ENCODE measurements at regions not wholly inside any gene's neighbourhood (a gene's known extent, or its start where the extent isn't known, plus 50 kb on each side); places are given as distances from the start of the nearest gene placed in this dataset.
"Not testable (repeated sequence)": the region's sequence is repeated elsewhere in the genome, so short reads cannot be mapped to it uniquely, and the experiment has no call there.

- no peak for DNase-seq (ENCODE audit: low spot score)
These were observed 116.6 kb upstream of the RBBP8 start for GRCh38 chr18:22816266-22817176.

GRCh38 chr18:22817844-22818243 is 115.3 kb upstream of the RBBP8 start:
- no peak for DNase-seq (ENCODE audit: low spot score)

DNA sequence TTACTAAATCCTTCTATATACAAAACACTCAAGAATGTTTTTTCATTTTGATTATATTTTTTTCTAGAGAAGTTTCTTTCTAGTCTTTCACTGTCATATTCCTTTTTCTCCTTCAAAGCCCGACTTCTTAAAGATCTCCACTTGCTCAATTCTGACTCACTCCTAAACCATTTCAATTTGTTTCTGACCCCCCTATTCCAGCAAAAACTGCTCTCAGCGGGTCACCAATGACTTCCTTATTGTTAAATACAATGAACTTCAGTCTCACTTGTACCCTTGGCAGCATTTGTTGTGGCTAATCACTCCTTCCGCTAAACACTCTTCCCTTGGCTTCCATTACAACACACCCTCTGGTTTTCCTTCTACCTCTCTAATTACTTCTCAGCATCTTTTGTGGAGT is 111.1 kb upstream of the RBBP8 start:
- no peak for DNase-seq (ENCODE audit: low spot score)

DNA sequence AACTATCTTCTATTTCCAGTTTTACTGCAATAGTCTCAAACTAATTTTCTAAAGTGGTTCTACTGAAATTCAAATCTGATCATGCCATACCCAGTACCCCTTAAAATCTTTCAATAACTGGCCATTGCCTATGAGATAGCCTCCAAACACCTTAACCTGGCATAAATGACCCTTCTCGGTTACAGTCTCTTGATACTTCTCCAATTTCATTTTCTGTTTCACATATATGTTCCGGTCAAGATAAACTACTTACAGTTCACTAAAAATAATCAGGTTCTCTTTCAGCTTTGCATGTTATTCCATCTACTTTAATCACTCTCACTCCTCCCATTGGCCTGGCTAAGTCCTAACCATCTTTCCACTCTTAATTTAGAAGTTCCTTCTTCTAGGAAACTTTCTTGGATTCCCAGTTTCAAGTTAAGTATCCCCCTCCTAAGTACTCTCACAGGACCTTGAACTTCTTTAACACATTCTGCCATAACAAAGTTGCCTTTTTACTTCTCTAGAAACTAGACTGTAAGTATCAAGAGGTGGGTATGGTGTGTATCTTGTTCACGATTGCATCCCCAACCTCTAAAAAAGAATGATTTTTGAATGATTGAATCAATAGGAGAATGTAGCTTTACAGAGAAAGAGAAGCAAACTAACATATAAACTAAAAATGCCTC is 110.2 kb upstream of the RBBP8 start:
- no peak for DNase-seq (ENCODE audit: low spot score)

DNA sequence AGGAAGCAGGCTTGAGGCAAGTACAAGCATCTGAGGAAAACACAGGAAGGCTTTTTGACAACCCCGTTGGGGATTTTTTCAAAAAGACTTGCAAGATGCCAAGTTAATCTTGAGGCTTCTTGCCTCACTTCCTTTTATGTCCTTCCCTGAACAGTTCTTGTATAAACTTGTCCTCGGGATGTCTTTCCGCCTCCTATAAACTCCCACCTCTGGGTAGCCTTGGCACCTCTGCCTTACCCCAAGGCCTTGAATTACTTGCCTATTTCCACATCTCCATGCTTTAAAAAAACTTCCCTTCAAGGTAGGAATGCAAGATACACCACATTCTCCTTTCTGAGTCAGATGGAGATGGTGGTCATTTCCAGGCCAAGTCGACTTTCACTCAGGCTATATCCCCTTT is 106.4 kb upstream of the RBBP8 start:
- DNase-seq (ENCODE audit: low spot score): no peak

GRCh38 chr18:22827216-22827615 is 105.9 kb upstream of the RBBP8 start:
- no peak for DNase-seq (ENCODE audit: low spot score)

DNA sequence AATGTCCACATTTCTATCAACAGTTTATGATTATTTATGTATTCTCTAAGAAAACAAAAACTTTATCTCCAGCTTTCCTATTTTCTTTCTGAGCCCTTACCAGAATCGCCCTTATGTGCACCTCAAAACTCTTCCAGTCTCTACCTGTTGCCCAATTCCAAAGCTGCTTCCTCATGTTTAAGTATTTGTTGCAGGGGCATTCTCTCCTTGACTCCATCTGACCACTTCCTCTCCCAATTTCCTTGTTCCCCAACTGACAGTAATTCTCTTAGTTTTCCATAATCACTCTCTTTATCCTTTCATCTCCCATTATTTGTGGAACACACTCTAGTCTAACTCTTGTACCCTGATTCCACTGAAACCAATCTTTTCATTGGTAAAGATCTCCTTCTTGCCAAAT is 105.4 kb upstream of the RBBP8 start:
- DNase-seq (ENCODE audit: low spot score): no peak

- no peak for DNase-seq (ENCODE audit: low spot score)
These were observed 105.0 kb upstream of the RBBP8 start for GRCh38 chr18:22828171-22828570.

- not testable (repeated sequence) for DNase-seq (ENCODE audit: low spot score)
These were observed 104.5 kb upstream of the RBBP8 start for GRCh38 chr18:22828583-22828982.

- DNase-seq (ENCODE audit: low spot score): no peak
These were observed 103.3 kb upstream of the RBBP8 start for GRCh38 chr18:22829781-22830180.

DNA sequence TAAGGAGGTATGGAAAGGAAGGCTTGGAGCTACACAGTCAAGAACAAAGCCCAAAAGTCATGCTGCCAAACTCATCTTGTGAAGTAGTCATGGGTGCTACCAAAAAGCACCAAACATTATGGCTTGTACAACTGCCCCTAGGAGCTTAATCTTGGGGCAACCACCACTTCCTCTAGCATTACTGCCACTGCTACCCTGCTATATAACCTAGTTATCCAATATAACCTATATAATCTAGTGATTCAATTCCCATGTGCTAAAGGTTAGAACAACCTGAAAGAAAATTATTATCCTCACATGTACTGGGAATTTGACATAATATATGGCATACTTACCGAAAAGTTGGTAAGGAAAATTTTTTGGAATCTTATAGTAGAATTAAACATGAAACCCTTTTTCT is 102.6 kb upstream of the RBBP8 start:
- DNase-seq (ENCODE audit: low spot score): no peak

DNA sequence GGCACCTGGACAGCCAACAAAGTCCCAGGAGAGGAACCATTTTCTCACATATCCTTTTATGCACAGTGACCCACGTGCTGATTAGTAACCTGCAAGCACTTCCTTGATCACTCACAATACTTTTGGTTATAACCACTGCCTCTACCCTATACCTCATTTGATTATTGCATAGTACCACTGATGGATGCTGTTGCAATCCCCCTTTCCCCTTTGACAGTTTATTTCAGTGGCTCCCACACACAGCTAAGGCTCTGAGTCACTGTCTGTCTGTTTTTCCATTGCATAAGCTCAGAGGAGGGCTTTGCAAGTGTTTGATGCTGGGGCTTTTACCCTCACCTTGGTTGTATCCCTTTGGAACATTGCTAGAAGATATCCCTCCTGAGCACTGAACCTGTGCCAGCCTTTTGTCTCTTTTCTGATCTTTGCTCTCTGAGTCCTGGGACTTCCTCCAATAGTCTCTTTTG is 101.7 kb upstream of the RBBP8 start:
- no peak for DNase-seq (ENCODE audit: low spot score)

DNA sequence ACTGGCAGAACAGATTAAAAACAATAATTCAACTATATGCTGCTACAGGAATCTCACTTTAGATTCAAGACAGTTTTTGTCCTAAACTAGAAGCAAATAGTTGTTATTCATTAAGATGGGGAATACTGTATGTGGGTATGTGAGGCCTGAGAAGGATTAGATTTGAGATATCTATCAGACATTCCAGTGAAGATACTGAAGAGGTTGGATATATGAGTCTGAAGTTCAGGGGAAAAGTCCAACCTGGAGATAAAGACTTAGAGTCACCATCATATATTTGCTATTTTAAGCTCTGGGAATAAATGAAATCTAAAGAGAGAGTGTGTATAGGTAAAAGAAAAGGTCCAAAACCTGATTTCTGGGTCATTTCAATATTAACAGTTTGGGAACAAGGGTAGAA is 96.2 kb upstream of the RBBP8 start:
- no peak for DNase-seq (ENCODE audit: low spot score)

- no peak for DNase-seq (ENCODE audit: low spot score)
These were observed 94.9 kb upstream of the RBBP8 start for GRCh38 chr18:22838221-22838620.

DNA sequence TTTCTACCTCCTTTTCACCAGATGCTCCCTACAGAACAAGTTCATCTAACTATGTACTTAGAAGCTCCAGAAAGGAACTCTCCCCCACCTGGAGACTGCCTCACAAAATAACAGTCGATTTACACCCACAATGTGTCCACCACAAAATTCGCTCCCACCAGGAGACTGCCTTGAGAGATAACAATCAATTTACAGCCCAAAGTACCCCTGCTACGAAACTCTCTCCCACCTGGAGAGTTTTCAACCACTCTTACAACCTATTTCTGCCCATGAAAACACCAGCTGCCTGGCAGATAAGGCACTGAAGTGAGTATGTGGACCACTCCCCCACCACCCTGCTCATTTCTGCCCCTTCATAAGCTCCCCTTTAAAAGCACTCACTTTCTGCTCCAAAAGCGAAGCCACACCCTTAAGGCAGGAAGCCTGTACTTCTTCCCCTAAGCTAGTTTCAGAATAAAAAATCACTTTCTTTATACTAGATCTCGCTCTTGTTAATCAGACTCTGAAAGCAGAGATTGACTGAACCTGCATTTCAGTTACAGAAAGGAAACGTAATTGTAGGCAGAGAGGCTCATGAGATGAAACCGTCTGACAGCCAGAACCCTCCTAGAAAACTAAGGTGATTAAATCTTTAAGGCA is 94.4 kb upstream of the RBBP8 start:
- no peak for DNase-seq (ENCODE audit: low spot score)

- no peak for DNase-seq (ENCODE audit: low spot score)
These were observed 93.7 kb upstream of the RBBP8 start for GRCh38 chr18:22839340-22839821.

DNA sequence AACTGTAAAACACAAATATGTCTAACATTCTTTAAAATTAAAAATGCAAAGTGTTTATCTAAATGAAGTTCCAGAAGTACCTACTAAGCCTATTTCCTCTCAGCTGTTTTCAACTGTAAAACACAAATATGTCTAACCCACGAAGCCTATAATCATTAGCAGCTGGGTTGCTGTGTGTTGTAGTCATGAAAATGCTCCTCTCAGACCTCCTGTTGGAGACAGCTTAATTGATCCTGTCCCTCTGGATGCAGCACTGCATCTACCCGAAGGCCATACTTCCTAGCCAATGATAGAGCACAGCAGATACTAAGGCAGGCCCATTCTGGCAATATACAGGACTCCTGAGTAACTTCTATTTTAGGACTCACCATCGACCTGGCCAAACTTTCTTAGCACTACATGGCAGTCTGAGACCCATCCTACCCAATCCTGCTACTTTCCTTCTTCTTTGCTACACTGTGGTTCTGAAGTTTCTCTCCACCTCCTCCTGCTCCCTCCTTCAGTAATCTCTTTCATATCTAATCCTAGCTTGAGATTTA is 92.5 kb upstream of the RBBP8 start:
- DNase-seq (ENCODE audit: low spot score): no peak

GRCh38 chr18:22841840-22842239 is 91.3 kb upstream of the RBBP8 start:
- DNase-seq (ENCODE audit: low spot score): no peak

DNA sequence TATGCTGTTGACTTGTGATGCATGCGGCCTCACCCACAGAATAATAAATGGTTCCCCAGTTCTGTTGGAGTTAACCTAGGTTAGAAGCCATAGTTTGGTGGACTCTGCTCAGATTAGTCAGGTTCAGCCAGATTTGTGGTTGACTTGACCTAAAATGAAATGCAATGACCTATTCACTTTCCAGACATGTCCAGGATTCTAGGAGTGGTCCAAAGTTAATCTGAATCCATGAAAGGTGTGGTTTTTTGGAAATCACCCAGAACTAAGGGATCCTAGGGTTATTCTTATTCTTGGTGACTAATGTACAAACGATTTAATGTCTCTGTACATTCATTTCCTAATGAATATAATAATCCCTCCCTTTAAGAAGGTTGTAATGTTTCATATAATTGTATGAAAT is 88.9 kb upstream of the RBBP8 start:
- DNase-seq (ENCODE audit: low spot score): no peak

- DNase-seq (ENCODE audit: low spot score): no peak
These were observed 88.5 kb upstream of the RBBP8 start for GRCh38 chr18:22844628-22845027.

GRCh38 chr18:22846088-22846683 is 86.9 kb upstream of the RBBP8 start:
- DNase-seq (ENCODE audit: low spot score): peak; percentile 2

DNA sequence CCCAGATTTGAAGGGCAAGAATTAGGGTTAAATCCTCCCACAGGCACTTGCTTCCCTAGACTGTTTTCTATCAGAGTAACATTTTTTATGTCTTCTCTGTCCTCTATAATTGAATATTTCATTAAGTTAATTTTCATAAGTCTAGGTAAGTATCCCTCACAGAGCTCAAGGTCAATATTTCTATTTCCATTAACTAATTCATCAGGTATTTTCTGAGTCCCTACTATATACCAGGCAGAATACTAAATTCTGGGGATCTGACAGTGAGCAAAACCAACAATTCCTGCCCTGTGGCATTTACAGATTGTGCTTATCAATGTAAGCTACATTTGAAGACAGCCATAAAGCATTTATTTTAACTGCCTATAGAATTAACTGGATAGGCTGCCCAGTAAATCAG is 86.4 kb upstream of the RBBP8 start:
- no peak for DNase-seq (ENCODE audit: low spot score)

All from CD4-positive, alpha-beta T cell treated with Interleukin-2 at 100 ng/mL for 4 hours (primary cell).